GM23338 (cell line): ENCODE measurements at regions not wholly inside any gene's neighbourhood (a gene's known extent, or its start where the extent isn't known, plus 50 kb on each side); places are given as distances from the start of the nearest gene placed in this dataset.
A peak's percentile ranks its signal among the peaks of the same experiment; 100 is the strongest.

Experiments
- ATAC-seq: fragments of 200-7000 bp; cut with Tn5 transposase; 3 replicates; pipeline ENCODE4 v1.9.1; 2020
- DNase-seq: peaks from one replicate; pipeline ENCODE4 v3.0.0-alpha.2; 2015; ENCODE audit warnings: low spot score
- H2AFZ ChIP-seq: fragments of 200-600 bp; sonication (generic); 2 replicates; pipeline ENCODE4 v1.8.0; 2016; ENCODE audit warnings: antibody characterized with exemption, mild to moderate bottlenecking, moderate library complexity
- H3F3A ChIP-seq: fragments of 200-600 bp; sonication (generic); replicated peaks from 2 replicates; pipeline ENCODE4 v1.8.0; 2017; ENCODE audit warnings: antibody characterized with exemption, mixed run types, low read depth
- H3K27ac ChIP-seq: fragments of 200-600 bp; sonication (generic); 2 replicates; pipeline ENCODE4 v1.6.1; 2016; ENCODE audit warnings: low read depth
- H3K27me3 ChIP-seq: fragments of 200-600 bp; sonication (generic); 2 replicates; pipeline ENCODE4 v1.8.0; 2016; ENCODE audit warnings: mild to moderate bottlenecking, mixed run types, moderate library complexity; ENCODE audit not compliant: insufficient read depth
- H3K36me3 ChIP-seq: fragments of 200-600 bp; sonication (generic); 2 replicates; pipeline ENCODE4 v1.8.0; 2016; ENCODE audit warnings: mild to moderate bottlenecking; ENCODE audit not compliant: insufficient read depth
- H3K4me1 ChIP-seq: fragments of 200-600 bp; sonication (generic); 2 replicates; pipeline ENCODE4 v1.8.0; 2016; ENCODE audit warnings: mild to moderate bottlenecking, moderate library complexity; ENCODE audit not compliant: insufficient read depth
- H3K4me2 ChIP-seq: fragments of 200-600 bp; sonication (generic); 2 replicates; pipeline ENCODE4 v1.7.1; 2017; ENCODE audit warnings: mixed run types
- H3K4me3 ChIP-seq: fragments of 200-600 bp; sonication (generic); 2 replicates; pipeline ENCODE4 v1.6.1; 2016; ENCODE audit warnings: mixed run types
- H3K79me2 ChIP-seq: fragments of 200-600 bp; sonication (generic); replicated peaks from 2 replicates; pipeline ENCODE4 v1.8.0; 2017; ENCODE audit warnings: mild to moderate bottlenecking; ENCODE audit not compliant: insufficient read depth
- H3K9me2 ChIP-seq: fragments of 200-600 bp; sonication (generic); 2 replicates; pipeline ENCODE4 v1.8.0; 2017; ENCODE audit not compliant: insufficient read depth
- H4K20me1 ChIP-seq: fragments of 200-600 bp; sonication (generic); replicated peaks from 2 replicates; pipeline ENCODE4 v1.8.0; 2017; ENCODE audit warnings: mild to moderate bottlenecking; ENCODE audit not compliant: insufficient read depth
- H3K27ac Mint-ChIP-seq: 2 replicates; pipeline ENCODE4 v1.8.0; 2020; ENCODE audit warnings: inconsistent platforms, mild to moderate bottlenecking, moderate library complexity, mixed read lengths
- H3K27me3 Mint-ChIP-seq: 3 replicates; pipeline ENCODE4 v1.8.0; 2022; ENCODE audit warnings: low read depth, mild to moderate bottlenecking, moderate library complexity, mixed read lengths, inconsistent platforms; ENCODE audit not compliant: insufficient read depth, poor library complexity
- H3K36me3 Mint-ChIP-seq: 3 replicates; pipeline ENCODE4 v1.8.0; 2021; ENCODE audit warnings: low read depth, mild to moderate bottlenecking, inconsistent platforms, moderate library complexity, mixed read lengths
- H3K4me1 Mint-ChIP-seq: 3 replicates; pipeline ENCODE4 v1.8.0; 2020; ENCODE audit warnings: mild to moderate bottlenecking, inconsistent platforms, mixed read lengths
- H3K4me3 Mint-ChIP-seq: 3 replicates; pipeline ENCODE4 v1.8.0; 2021; ENCODE audit warnings: moderate library complexity, mild to moderate bottlenecking, inconsistent platforms, mixed read lengths
- H3K9me3 Mint-ChIP-seq: 3 replicates; pipeline ENCODE4 v1.8.0; 2020; ENCODE audit warnings: moderate library complexity, mild to moderate bottlenecking, inconsistent platforms, mixed read lengths
- EZH2 ChIP-seq: fragments of 200-600 bp; sonication (generic); IDR thresholded peaks from one replicate; pipeline ENCODE4 v1.8.0; 2017; ENCODE audit warnings: antibody characterized with exemption, mild to moderate bottlenecking, low read depth; ENCODE audit not compliant: unreplicated experiment
- EZH2phosphoT487 ChIP-seq: fragments of 200-600 bp; sonication (generic); IDR thresholded peaks from one replicate; pipeline ENCODE4 v1.8.1; 2018; ENCODE audit warnings: antibody characterized with exemption; ENCODE audit not compliant: unreplicated experiment
- JUNB ChIP-seq: IDR thresholded peaks from one replicate; pipeline ENCODE4 v1.6.1; 2016; ENCODE audit warnings: antibody characterized with exemption; ENCODE audit not compliant: unreplicated experiment
- NANOG ChIP-seq: IDR thresholded peaks from 2 replicates; pipeline ENCODE4 v1.6.1; 2016; ENCODE audit warnings: antibody characterized with exemption, borderline replicate concordance
- POLR2AphosphoS5 ChIP-seq: IDR thresholded peaks from 2 replicates; pipeline ENCODE4 v1.6.1; 2016; ENCODE audit warnings: antibody characterized with exemption, low read depth
- STAT1 ChIP-seq: IDR thresholded peaks from one replicate; pipeline ENCODE4 v1.6.1; 2016; ENCODE audit warnings: antibody characterized with exemption; ENCODE audit not compliant: unreplicated experiment
- ZNF114 ChIP-seq: fragments of 250-450 bp; sonication (Bioruptor Pico); IDR thresholded peaks from 2 replicates; pipeline ENCODE4 v1.5.0; 2020; ENCODE audit warnings: mild to moderate bottlenecking, moderate library complexity
- ZNF331 ChIP-seq: fragments of 250-450 bp; sonication (Bioruptor Pico); IDR thresholded peaks from 2 replicates; pipeline ENCODE4 v1.5.0; 2020; ENCODE audit warnings: low read depth, mild to moderate bottlenecking, moderate library complexity
- TF ChIP-seq, protein P1 (sequence below): IDR thresholded peaks from 2 replicates; pipeline ENCODE4 v1.6.1; 2016; ENCODE audit warnings: antibody characterized with exemption
- TF ChIP-seq, protein P2 (sequence below): IDR thresholded peaks from one replicate; pipeline ENCODE4 v1.6.1; 2018; ENCODE audit warnings: antibody characterized with exemption; ENCODE audit not compliant: unreplicated experiment
- TF ChIP-seq, protein P3 (sequence below), 2 experiments: fragments of 200-600 bp in 1 of 2; sonication (generic) in 1 of 2; conservative IDR thresholded peaks; 2 replicates each; pipeline versions ENCODE4 v1.5.1 to v1.6.1; 2016 to 2017; ENCODE audit warnings: antibody characterized with exemption in 2 of 2, low read depth in 2 of 2, mild to moderate bottlenecking in 2 of 2, moderate library complexity in 1 of 2

- TF ChIP-seq NANOG (no peak), EZH2phosphoT487 (no peak), EZH2 (no peak), ZNF114 (CRISPR knock-in tag) (no peak), STAT1 (no peak), JUNB (no peak)
These were observed 383.8 kb upstream of the TUSC1 start (continued) for GRCh38 chr9:26061948-26062575.

- Histone ChIP-seq H3K4me3 (no peak overlapping the region), H3F3A (no peaks in the 10 kb centered on the region), H3K4me1 (peaks cover 28% of the 10 kb centered on the region), H3K79me2 (no peaks in the 10 kb centered on the region), H3K36me3 (no peaks in the 10 kb centered on the region), H3K27me3 (no peaks in the 10 kb centered on the region), H3K27ac (no peak overlapping the region), H4K20me1 (no peaks in the 10 kb centered on the region), H2AFZ (peak overlapping the region; percentile 8; the same call in 1 of the 2 replicates), H3K4me2 (no peak overlapping the region), H3K9me2 (no peaks in the 10 kb centered on the region; the same call in 1 of the 2 replicates)
- Mint-ChIP-seq H3K9me3 (peaks cover 2% of the 10 kb centered on the region; the same call in 1 of the 3 replicates), H3K4me3 (no peak overlapping the region), H3K36me3 (no peaks in the 10 kb centered on the region; the same call in 1 of the 3 replicates), H3K4me1 (peaks cover 38% of the 10 kb centered on the region), H3K27me3 (peaks cover 1% of the 10 kb centered on the region), H3K27ac (no peak overlapping the region)
- no peak for ATAC-seq
- TF ChIP-seq POLR2AphosphoS5 (no peak), NANOG (no peak), ZNF331 (CRISPR knock-in tag) (no peak)
- TF ChIP-seq, protein P1, sequence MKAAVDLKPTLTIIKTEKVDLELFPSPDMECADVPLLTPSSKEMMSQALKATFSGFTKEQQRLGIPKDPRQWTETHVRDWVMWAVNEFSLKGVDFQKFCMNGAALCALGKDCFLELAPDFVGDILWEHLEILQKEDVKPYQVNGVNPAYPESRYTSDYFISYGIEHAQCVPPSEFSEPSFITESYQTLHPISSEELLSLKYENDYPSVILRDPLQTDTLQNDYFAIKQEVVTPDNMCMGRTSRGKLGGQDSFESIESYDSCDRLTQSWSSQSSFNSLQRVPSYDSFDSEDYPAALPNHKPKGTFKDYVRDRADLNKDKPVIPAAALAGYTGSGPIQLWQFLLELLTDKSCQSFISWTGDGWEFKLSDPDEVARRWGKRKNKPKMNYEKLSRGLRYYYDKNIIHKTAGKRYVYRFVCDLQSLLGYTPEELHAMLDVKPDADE: no peak
- TF ChIP-seq, protein P2, sequence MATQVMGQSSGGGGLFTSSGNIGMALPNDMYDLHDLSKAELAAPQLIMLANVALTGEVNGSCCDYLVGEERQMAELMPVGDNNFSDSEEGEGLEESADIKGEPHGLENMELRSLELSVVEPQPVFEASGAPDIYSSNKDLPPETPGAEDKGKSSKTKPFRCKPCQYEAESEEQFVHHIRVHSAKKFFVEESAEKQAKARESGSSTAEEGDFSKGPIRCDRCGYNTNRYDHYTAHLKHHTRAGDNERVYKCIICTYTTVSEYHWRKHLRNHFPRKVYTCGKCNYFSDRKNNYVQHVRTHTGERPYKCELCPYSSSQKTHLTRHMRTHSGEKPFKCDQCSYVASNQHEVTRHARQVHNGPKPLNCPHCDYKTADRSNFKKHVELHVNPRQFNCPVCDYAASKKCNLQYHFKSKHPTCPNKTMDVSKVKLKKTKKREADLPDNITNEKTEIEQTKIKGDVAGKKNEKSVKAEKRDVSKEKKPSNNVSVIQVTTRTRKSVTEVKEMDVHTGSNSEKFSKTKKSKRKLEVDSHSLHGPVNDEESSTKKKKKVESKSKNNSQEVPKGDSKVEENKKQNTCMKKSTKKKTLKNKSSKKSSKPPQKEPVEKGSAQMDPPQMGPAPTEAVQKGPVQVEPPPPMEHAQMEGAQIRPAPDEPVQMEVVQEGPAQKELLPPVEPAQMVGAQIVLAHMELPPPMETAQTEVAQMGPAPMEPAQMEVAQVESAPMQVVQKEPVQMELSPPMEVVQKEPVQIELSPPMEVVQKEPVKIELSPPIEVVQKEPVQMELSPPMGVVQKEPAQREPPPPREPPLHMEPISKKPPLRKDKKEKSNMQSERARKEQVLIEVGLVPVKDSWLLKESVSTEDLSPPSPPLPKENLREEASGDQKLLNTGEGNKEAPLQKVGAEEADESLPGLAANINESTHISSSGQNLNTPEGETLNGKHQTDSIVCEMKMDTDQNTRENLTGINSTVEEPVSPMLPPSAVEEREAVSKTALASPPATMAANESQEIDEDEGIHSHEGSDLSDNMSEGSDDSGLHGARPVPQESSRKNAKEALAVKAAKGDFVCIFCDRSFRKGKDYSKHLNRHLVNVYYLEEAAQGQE: no peak
- TF ChIP-seq, protein P3, sequence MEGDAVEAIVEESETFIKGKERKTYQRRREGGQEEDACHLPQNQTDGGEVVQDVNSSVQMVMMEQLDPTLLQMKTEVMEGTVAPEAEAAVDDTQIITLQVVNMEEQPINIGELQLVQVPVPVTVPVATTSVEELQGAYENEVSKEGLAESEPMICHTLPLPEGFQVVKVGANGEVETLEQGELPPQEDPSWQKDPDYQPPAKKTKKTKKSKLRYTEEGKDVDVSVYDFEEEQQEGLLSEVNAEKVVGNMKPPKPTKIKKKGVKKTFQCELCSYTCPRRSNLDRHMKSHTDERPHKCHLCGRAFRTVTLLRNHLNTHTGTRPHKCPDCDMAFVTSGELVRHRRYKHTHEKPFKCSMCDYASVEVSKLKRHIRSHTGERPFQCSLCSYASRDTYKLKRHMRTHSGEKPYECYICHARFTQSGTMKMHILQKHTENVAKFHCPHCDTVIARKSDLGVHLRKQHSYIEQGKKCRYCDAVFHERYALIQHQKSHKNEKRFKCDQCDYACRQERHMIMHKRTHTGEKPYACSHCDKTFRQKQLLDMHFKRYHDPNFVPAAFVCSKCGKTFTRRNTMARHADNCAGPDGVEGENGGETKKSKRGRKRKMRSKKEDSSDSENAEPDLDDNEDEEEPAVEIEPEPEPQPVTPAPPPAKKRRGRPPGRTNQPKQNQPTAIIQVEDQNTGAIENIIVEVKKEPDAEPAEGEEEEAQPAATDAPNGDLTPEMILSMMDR (conservative IDR thresholded peaks at IDR 0.05; ENCODE audit: low read depth in 2 of 2): no peak
- no peak for DNase-seq
These were observed 380.1 kb upstream of the TUSC1 start for GRCh38 chr9:26058111-26058895.
